RPMI8226 (cell line): ENCODE measurements at regions not wholly inside any gene's neighbourhood (a gene's known extent, or its start where the extent isn't known, plus 50 kb on each side); places are given as distances from the start of the nearest gene placed in this dataset.
"Not testable (repeated sequence)": the region's sequence is repeated elsewhere in the genome, so short reads cannot be mapped to it uniquely, and the experiment has no call there.

Experiments used
- DNase-seq: peaks from one replicate; pipeline ENCODE4 v3.0.0-alpha.2; 2015

- DNase-seq: peak; percentile 8
These were observed 133.7 kb downstream of the PXDC1 start for GRCh38 chr6:3617681-3618311.

- no peak for DNase-seq
These were observed 134.3 kb downstream of the PXDC1 start for GRCh38 chr6:3617192-3617631.

GRCh38 chr6:3616565-3617176 is 134.8 kb downstream of the PXDC1 start:
- DNase-seq: peak; percentile 99

GRCh38 chr6:3615391-3616380 is 135.8 kb downstream of the PXDC1 start:
- DNase-seq: peak; percentile 96

- DNase-seq: no peak
These were observed 136.6 kb downstream of the PXDC1 start for GRCh38 chr6:3614918-3615317.

GRCh38 chr6:3613565-3613964 is 137.9 kb downstream of the PXDC1 start:
- not testable (repeated sequence) for DNase-seq

GRCh38 chr6:3612341-3613041 is 139.0 kb downstream of the PXDC1 start:
- peak; percentile 52 for DNase-seq

GRCh38 chr6:3610921-3611320 is 140.6 kb downstream of the PXDC1 start:
- DNase-seq: no peak

GRCh38 chr6:3610206-3610605 is 141.3 kb downstream of the PXDC1 start:
- DNase-seq: no peak

- DNase-seq: peak; percentile 54
These were observed 142.1 kb downstream of the PXDC1 start for GRCh38 chr6:3609388-3609787.

GRCh38 chr6:3608159-3608558 is 143.4 kb downstream of the PXDC1 start:
- DNase-seq: no peak

GRCh38 chr6:3607599-3607998 is 143.9 kb downstream of the PXDC1 start:
- no peak for DNase-seq

GRCh38 chr6:3607171-3607570 is 144.3 kb downstream of the PXDC1 start:
- DNase-seq: no peak

GRCh38 chr6:3603340-3604130 is 146.7 kb upstream of the SLC22A23 start:
- DNase-seq: peak; percentile 61

GRCh38 chr6:3601570-3601969 is 144.7 kb upstream of the SLC22A23 start:
- DNase-seq: no peak

GRCh38 chr6:3597500-3598064 is 140.7 kb upstream of the SLC22A23 start:
- DNase-seq: no peak

- DNase-seq: no peak
These were observed 139.9 kb upstream of the SLC22A23 start for GRCh38 chr6:3596766-3597165.

- DNase-seq: no peak
These were observed 137.4 kb upstream of the SLC22A23 start for GRCh38 chr6:3594201-3594600.

GRCh38 chr6:3593161-3593560 is 136.3 kb upstream of the SLC22A23 start:
- no peak for DNase-seq

- no peak for DNase-seq
These were observed 135.6 kb upstream of the SLC22A23 start for GRCh38 chr6:3592371-3592941.

GRCh38 chr6:3591970-3592369 is 135.1 kb upstream of the SLC22A23 start:
- no peak for DNase-seq
